Glutamatergic neuron (in vitro differentiated cells): ENCODE measurements at regions not wholly inside any gene's neighbourhood (a gene's known extent, or its start where the extent isn't known, plus 50 kb on each side); places are given as distances from the start of the nearest gene placed in this dataset.

Experiments used
- DNase-seq: peaks from one replicate; pipeline ENCODE4 v3.0.0; 2022
- H3K27ac Mint-ChIP-seq: one replicate; pipeline ENCODE4 v1.8.0; 2020; ENCODE audit warnings: mild to moderate bottlenecking, mixed read lengths, inconsistent platforms; ENCODE audit not compliant: unreplicated experiment
- H3K27me3 Mint-ChIP-seq: one replicate; pipeline ENCODE4 v1.8.0; 2020; ENCODE audit warnings: mild to moderate bottlenecking, moderate library complexity, mixed read lengths, inconsistent platforms; ENCODE audit not compliant: unreplicated experiment
- H3K36me3 Mint-ChIP-seq: one replicate; pipeline ENCODE4 v1.8.0; 2020; ENCODE audit warnings: mild to moderate bottlenecking, mixed read lengths, inconsistent platforms; ENCODE audit not compliant: unreplicated experiment
- H3K4me1 Mint-ChIP-seq: one replicate; pipeline ENCODE4 v1.8.0; 2020; ENCODE audit warnings: mild to moderate bottlenecking, low read depth, mixed read lengths, inconsistent platforms; ENCODE audit not compliant: unreplicated experiment
- H3K4me3 Mint-ChIP-seq: one replicate; pipeline ENCODE4 v1.8.0; 2020; ENCODE audit warnings: mild to moderate bottlenecking, mixed read lengths, inconsistent platforms; ENCODE audit not compliant: unreplicated experiment
- H3K9me3 Mint-ChIP-seq: one replicate; pipeline ENCODE4 v1.8.0; 2020; ENCODE audit warnings: mild to moderate bottlenecking, moderate library complexity, mixed read lengths, inconsistent platforms; ENCODE audit not compliant: unreplicated experiment
- TF ChIP-seq, protein P1 (sequence below): fragments of 200-600 bp; sonication (generic); IDR thresholded peaks from one replicate; pipeline ENCODE4 v1.5.0; 2021; ENCODE audit not compliant: partially characterized antibody, unreplicated experiment

DNA sequence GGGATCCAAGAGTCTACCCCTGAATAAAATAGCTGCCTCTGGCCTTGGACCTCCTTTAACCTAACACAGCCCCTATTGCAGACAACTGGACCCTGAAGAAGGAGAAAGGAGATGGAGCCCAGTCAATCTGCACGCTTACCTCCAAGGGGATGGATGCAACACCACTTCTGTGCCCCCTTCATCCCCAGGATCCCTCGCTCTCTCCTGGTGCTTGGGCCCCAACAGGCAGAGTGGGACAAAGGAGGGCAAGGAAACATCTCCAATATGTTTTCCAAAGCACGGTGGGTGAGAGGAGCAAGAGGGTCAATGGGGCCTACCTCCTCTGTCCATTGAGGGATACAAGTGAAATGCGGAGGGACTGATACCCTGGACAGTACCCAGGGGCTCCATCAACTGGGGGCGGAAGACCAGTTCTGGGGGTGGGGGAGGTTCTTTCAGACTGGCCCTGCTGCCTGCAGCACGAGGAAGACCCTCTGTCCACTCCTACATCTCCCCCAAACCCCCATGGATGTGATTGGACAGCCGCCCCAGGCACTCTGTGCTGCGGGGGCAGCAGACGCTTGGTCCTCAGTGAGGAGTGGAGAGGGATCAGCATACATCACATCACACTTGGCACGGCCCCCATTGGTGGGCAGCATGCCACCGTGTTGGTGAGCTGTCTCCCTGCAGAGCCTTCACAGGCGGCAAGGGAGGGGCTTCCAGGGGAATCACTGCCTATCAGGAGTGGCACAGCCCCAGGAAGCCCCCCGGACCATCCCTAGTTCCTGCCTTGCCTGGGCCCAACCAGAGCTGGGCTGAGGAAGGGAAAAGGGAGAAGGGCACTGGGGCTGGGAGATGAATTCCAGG, 70.6 kb downstream of the MRPL14 start:
- TF ChIP-seq, protein P1, sequence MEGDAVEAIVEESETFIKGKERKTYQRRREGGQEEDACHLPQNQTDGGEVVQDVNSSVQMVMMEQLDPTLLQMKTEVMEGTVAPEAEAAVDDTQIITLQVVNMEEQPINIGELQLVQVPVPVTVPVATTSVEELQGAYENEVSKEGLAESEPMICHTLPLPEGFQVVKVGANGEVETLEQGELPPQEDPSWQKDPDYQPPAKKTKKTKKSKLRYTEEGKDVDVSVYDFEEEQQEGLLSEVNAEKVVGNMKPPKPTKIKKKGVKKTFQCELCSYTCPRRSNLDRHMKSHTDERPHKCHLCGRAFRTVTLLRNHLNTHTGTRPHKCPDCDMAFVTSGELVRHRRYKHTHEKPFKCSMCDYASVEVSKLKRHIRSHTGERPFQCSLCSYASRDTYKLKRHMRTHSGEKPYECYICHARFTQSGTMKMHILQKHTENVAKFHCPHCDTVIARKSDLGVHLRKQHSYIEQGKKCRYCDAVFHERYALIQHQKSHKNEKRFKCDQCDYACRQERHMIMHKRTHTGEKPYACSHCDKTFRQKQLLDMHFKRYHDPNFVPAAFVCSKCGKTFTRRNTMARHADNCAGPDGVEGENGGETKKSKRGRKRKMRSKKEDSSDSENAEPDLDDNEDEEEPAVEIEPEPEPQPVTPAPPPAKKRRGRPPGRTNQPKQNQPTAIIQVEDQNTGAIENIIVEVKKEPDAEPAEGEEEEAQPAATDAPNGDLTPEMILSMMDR = no peak
- Mint-ChIP-seq H3K4me1 (peaks cover 7% of the 10 kb centered on the region), H3K4me3 (no peak overlapping the region), H3K27me3 (peaks cover 10% of the 10 kb centered on the region), H3K9me3 (peaks cover 8% of the 10 kb centered on the region), H3K27ac (no peak overlapping the region), H3K36me3 (no peaks in the 10 kb centered on the region)
- DNase-seq = no peak

DNA sequence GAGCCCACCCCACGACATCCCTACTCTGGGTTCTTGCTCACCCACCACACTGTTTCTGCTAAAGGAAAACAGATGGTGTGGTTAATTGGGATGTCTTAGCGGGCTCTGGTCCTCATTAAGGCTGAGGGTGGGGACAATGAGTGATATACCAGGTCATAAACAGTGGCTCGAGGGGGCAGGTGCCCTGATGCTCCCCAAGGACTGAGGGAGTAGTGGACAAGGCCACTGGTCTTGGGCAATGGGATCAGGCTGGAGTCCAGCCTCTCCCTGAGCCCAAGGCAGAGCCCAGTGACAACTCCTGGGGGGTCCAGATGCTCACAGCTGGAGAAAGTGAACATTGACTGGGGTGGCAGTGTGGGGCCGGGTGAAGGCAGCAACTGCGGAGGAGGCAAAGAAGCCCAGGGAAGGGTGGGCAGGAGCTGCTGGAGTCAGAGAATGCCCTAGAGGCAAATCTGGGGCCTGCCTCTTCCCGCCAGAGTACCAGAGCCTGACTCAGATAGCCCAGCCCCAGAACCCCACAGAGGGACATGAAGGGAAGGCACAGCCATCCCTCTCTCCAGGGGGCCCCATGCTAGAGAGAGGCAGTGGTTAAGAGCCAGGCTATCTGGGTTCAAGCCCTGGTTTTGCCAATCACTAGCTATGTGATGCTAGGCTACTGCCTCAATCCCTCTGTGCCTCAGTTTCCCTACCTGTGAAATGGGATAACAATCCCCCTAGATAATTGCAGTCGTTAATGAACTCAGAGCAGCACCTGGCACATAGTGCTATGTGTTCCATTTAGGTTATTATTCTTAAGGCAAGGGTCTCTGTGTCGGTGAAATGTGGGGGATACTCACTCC, 72.3 kb downstream of the MRPL14 start:
- Mint-ChIP-seq H3K4me3 (no peak overlapping the region), H3K36me3 (no peaks in the 10 kb centered on the region), H3K9me3 (peaks cover 5% of the 10 kb centered on the region), H3K4me1 (peaks cover 7% of the 10 kb centered on the region), H3K27ac (no peak overlapping the region), H3K27me3 (peaks cover 10% of the 10 kb centered on the region)
- TF ChIP-seq, protein P1 = no peak
- no peak for DNase-seq

DNA sequence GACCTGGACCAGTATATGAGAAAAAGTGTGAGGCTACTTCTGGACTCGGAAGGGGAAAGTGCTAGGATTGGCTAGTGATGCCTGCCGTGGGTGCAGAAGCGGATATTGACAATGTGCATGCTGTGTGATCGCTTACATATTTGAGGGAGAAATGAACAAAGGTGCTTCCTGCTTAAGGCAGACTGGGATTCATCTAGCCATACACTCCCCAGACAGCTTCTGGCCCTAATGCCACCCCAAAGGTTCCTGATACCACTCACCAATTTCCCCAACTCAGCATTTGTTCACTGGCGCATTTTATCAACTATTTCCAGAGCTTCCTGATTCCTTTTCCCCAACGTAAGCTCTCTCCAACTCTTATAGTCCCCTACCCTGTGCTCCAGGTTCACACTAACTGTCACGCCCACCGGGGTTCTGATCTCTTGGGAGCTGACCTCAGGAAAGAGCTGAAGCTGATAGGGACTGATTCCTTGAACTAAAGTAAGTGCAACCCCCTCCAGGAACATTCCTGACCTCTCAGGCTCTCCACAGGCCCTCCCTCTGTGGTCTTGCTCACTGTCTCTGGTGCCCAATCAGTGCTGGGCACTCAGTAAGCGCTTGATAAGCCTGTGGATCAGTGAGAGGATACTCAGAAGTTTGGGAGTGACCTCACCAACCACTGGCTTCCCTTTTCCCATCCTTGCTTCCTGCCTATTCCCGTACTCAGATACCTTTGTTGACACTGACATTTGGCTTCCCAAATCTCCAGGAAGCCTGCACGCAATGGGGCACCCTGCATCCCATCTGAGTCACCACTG, 73.3 kb downstream of the MRPL14 start:
- Mint-ChIP-seq H3K4me3 (no peak overlapping the region), H3K9me3 (peaks cover 4% of the 10 kb centered on the region), H3K36me3 (no peaks in the 10 kb centered on the region), H3K27me3 (peaks cover 12% of the 10 kb centered on the region), H3K27ac (no peak overlapping the region), H3K4me1 (peaks cover 7% of the 10 kb centered on the region)
- TF ChIP-seq, protein P1 = no peak
- DNase-seq = no peak

DNA sequence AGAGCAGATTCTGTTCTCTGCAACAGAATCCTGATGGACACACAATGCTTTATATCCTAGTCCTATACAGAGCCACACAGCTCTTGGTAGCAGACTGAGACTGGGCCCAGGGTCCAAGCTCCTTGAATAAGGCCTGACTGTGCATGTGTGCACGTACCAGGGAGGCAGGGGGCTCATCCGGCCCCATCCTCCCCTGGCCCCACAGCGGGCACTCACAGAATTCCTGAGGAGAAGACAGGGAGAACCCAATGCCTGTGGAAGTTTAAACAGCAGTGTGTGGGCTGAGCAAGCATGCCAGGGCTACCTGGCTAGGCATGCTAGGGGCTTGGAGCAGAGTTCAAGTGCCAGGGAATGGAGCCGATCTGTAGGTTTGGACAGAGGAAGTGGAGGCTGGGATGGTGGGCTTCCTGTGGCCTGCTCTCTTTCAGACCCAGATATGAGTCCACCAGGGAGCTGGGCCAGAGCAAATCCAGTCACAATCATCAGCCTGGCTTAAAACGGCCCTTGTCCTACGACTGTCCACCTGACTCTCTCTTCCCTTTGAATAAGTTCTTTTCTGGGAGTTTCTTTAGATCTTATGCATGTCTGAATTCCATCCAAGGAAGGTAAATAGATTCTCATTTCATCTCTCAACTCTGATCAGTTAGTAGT, 74.0 kb downstream of the MRPL14 start:
- no peak overlapping the region for H3K4me3 Mint-ChIP-seq
- no peak for DNase-seq
- H3K9me3 Mint-ChIP-seq = peaks cover 6% of the 10 kb centered on the region
- H3K36me3 Mint-ChIP-seq = no peaks in the 10 kb centered on the region
- H3K27ac Mint-ChIP-seq = no peak overlapping the region
- H3K27me3 Mint-ChIP-seq = peaks cover 12% of the 10 kb centered on the region
- TF ChIP-seq, protein P1 = no peak
- peaks cover 5% of the 10 kb centered on the region for H3K4me1 Mint-ChIP-seq
